HG02571 (cell line): ENCODE measurements at regions not wholly inside any gene's neighbourhood (a gene's known extent, or its start where the extent isn't known, plus 50 kb on each side); places are given as distances from the start of the nearest gene placed in this dataset.

Experiments
- ATAC-seq: cut with Tn5 transposase; IDR thresholded peaks from one replicate; pipeline ENCODE4 v1.9.1; 2021; ENCODE audit warnings: mild to moderate bottlenecking, moderate library complexity; ENCODE audit not compliant: unreplicated experiment

GRCh38 chr4:12880844-12881243 is 603.3 kb downstream of the RAB28 start:
- ATAC-seq, result no peak

- no peak for ATAC-seq
Measured at GRCh38 chr4:12879496-12879895, 604.6 kb downstream of the RAB28 start.

- no peak for ATAC-seq
Measured at GRCh38 chr4:12875640-12876243, 608.4 kb downstream of the RAB28 start.

GRCh38 chr4:12873351-12873750 is 610.8 kb downstream of the RAB28 start:
- no peak for ATAC-seq

GRCh38 chr4:12861422-12861821 is 622.7 kb downstream of the RAB28 start:
- ATAC-seq, result no peak

GRCh38 chr4:12852338-12853307 is 631.5 kb downstream of the RAB28 start:
- ATAC-seq, result no peak

GRCh38 chr4:12846368-12846767 is 637.8 kb downstream of the RAB28 start:
- no peak for ATAC-seq

GRCh38 chr4:12844141-12844540 is 640.0 kb downstream of the RAB28 start:
- no peak for ATAC-seq

GRCh38 chr4:12827966-12828365 is 656.2 kb downstream of the RAB28 start:
- no peak for ATAC-seq

GRCh38 chr4:12791536-12791935 is 692.6 kb downstream of the RAB28 start:
- ATAC-seq, result no peak

GRCh38 chr4:12787261-12787660 is 696.9 kb downstream of the RAB28 start:
- no peak for ATAC-seq

- ATAC-seq, result no peak
Measured at GRCh38 chr4:12778706-12779105, 705.4 kb downstream of the RAB28 start.

- no peak for ATAC-seq
Measured at GRCh38 chr4:12778191-12778590, 705.9 kb downstream of the RAB28 start.

GRCh38 chr4:12770351-12770750 is 713.8 kb downstream of the RAB28 start:
- no peak for ATAC-seq

GRCh38 chr4:12761694-12762093 is 722.4 kb downstream of the RAB28 start:
- ATAC-seq, result no peak

- no peak for ATAC-seq
Measured at GRCh38 chr4:12747154-12747553, 737.0 kb downstream of the RAB28 start.

GRCh38 chr4:12746221-12746620 is 737.9 kb downstream of the RAB28 start:
- ATAC-seq, result no peak

GRCh38 chr4:12734586-12734985 is 749.6 kb downstream of the RAB28 start:
- ATAC-seq, result no peak

GRCh38 chr4:12729384-12729783 is 754.8 kb downstream of the RAB28 start:
- ATAC-seq, result no peak

GRCh38 chr4:12724510-12724909 is 759.6 kb downstream of the RAB28 start:
- no peak for ATAC-seq

GRCh38 chr4:12723849-12724447 is 760.2 kb downstream of the RAB28 start:
- no peak for ATAC-seq

- ATAC-seq, result no peak
Measured at GRCh38 chr4:12716896-12717295, 767.2 kb downstream of the RAB28 start.
